Hematopoietic multipotent progenitor cell (in vitro differentiated cells): ENCODE measurements at regions not wholly inside any gene's neighbourhood (a gene's known extent, or its start where the extent isn't known, plus 50 kb on each side); places are given as distances from the start of the nearest gene placed in this dataset.

ENCODE experiments used
- DNase-seq, 3 donors: peaks; one replicate each; pipeline ENCODE4 v3.0.0-alpha.2; 2011 to 2015; ENCODE audit warnings: low read depth in 2 of 3, low spot score in 2 of 3

DNA sequence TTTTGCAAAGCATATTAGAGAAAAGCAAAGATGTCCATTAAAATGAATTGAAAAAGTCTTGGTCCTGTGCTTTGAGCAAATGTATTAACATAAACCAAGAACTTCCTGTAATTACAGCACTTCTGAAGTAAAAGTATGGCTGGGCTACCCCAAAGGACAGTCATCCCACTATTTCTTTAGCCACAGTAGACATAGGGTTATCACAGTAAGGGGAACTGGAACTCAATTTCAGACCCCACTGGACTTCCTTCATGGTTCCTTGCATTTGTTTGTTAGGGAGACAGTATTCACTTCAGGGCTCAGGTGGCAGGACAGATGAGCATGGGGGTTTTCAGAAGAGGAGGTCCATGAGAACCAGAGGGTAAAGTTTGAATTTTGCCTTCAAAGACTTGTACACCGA is 203.1 kb upstream of the PDE1C start:
- no peak for DNase-seq

DNA sequence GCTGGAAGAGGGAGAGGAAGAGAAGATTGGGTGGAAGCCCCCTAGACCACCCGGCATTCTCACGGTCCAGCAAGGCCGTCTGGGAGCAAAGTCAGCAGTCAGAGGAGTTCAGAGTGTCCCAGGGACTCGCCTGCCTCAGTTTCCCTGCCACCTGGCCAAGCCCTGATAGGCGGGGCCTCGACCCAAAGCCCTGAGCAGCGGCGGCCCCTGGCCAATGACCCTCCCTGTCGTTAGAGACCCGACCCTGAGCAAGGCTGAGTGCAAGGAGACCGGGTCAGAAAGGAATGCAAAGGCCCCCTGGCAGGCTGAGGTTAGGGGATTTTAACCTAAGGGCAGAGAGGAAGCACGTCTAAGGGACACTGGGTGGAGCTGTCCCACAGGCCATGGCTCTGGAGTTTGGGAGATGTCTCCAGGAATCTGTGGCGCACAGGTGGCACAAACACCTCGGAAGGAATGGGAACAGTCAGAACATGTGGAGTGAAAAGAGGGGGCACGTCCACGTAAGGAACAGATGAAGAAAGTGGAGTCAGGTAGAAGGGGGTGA is 196.8 kb upstream of the PDE1C start:
- DNase-seq = no peak

DNA sequence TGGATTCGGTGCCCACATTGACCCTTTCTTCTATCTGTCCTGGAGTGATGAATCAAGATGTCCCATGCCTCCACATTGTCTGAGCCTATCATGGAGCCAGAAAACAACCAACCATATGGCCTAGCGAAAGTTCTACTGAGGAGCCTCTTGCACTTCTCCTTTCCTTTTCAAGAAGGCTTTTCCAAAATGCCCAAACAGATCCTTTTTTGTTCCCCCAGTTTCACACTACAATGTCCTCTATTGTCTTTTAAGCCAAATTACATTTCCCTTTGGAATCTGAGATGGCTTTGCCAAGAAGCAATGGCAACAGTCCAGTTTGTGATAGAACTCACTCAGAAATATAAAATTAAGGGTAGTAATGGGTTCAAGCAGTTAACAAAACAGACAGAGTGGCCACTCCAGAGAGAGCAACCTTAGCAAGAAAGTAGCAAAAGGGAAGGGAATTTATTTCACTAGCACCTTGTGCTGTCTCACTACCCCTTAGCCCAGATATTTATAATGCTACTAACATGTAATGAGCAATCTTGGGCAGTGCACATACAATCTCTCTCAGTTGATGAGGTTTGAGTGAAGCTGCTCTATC is 194.6 kb upstream of the PDE1C start:
- no peak for DNase-seq

DNA sequence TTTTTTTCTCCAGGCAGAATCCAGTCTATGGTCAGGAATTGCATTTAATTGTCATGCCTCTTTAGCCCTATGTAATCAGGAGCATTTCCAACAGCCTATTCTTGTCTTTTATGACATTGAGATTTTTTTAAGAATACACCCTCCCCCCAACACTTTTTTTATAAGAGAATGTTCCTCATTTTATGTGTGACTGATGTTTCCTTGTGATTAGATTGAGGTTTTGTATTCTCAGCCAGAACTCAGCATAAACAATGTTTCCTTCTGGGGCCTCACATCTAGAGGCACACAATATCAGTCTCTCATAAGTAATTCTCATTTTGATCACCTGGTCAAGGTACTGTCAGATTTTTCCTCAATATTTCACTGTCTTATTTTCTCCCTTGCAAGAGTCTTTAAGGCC is 193.4 kb upstream of the PDE1C start:
- DNase-seq = peak in 2 of 3 donors; percentile 79 to 93

DNA sequence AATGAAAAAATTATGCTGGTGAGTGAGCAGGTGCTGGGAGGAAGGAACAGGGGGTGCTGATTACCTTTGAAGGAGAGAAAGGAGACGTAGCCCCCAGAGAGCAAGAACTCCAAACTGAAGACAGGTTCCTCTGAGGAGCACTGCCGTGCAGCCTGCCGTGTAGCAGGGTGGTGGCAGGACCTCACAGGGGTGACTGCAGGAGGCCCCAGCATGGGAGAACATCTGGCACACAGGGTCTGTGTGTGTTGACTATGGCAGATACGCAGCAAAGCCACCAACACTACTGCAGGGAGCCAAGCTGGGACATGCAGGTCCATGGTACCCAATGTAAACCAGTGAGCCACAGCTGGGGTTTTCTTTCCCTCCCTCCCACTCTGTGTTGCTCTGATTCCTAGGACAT is 192.1 kb upstream of the PDE1C start:
- DNase-seq = no peak

DNA sequence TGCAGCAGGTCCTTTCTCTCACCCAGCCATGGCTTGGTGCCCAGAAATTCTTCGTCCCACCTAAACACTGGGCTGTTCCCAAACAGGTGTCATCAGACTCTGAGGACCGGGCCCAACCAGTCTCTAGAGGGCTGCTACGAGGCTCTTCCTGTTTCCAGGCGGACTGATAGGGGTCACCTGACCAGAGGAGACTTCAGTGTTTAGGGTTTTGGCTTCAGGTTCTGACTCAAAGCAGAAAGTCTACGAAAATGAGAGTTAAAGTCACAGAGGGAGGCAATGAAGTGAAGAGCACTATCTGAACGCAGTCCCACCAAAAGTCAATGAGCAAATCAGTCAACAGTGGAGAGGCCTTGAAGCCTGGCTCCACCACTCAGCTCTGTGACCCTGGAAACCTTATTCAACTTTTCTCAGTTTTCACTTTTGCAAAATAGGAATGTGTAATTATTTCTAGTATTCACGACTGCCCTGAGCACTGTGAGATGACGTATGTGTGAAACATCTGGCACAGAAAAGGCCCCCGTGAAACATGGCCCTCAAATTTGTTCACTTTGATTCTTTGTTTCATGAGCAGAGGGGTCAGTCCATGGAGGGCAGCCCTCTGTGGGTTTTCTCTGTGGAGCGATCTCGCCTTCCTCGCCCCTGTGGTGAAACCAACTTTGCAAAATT is 189.9 kb upstream of the PDE1C start:
- no peak for DNase-seq

DNA sequence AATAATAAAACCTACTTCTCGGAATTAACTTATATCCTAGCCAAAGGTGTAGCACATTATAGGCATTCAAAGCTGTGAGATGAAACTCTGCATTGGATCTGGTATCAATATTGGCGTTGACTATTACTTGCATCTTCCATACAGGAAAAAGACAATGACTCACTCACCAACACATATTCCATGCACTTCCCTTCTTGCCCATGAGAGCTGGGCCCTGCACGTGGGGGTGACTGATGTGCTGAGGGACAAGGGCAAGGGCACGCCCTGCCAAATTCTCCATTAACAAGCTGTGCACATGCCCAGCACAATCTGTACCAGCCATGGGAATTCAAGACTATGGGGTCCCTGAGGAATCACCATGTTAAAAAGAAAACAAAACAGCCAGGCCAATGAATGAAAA is 188.1 kb upstream of the PDE1C start:
- no peak for DNase-seq

- no peak for DNase-seq
Measured at GRCh38 chr7:32257621-32258020, 187.4 kb upstream of the PDE1C start.

- no peak for DNase-seq
Measured at GRCh38 chr7:32256811-32257210, 186.6 kb upstream of the PDE1C start.

DNA sequence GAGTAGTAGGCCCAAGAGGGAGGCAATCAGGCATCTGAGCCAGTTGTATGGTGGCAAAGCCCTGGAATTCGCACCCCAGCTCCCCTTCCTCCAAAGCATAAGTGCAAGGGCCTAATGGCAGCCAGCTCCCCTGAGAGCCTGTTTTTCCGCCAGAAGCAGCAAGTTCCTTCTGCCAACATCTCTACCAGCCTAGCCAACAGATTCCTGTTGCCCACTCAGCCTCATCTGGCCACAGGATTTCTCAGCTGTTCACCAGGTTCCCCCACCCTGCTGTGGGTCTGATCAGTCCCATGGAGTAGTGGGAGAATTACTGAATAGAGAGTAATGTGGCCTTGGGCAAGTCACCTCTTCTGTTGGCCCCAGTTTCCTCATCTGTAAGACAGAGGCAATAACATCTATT is 186.2 kb upstream of the PDE1C start:
- DNase-seq = no peak

DNA sequence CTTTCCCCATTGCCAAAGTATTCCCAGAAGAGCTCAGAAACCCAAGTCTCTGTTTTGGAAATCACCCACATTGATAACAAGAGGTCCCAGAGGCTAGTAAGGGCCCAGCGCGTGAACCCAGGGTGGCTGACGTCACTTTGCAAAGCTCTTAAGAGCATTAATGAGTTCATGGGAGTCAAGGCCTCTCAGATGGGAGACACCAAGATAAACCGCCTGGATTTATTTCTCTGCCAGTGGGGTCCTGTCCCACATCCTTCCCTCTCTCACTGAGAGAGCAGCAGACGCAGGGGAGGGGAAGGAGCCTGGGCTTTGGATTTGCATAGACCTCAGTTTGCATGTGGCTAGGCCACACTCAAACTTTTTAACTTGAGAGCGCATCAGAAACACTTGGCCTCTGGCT is 184.8 kb upstream of the PDE1C start:
- DNase-seq = no peak

DNA sequence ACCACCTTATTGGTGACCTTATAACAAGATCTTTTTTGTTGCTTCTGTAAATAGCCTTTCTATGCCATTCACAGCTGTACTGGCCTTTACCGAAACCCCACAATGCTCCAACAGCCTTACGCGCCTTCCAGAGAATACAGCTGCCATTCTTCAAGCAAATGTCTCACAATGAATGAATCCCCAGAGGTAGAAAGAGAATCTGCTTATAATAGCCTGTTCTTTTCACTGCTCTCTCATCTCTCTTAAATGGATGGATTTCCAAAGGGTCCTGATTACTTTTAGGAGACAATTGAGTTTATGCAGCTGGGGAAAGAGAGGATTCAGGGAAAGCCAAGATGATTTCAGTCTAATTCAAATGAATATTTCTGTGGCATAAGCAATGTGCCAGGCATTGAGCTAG is 183.1 kb upstream of the PDE1C start:
- no peak for DNase-seq

GRCh38 chr7:32251659-32252058 is 181.5 kb upstream of the PDE1C start:
- no peak for DNase-seq

- DNase-seq = peak in 2 of 3 donors; percentile 40 to 76
Measured at GRCh38 chr7:32250471-32251260, 180.5 kb upstream of the PDE1C start.

DNA sequence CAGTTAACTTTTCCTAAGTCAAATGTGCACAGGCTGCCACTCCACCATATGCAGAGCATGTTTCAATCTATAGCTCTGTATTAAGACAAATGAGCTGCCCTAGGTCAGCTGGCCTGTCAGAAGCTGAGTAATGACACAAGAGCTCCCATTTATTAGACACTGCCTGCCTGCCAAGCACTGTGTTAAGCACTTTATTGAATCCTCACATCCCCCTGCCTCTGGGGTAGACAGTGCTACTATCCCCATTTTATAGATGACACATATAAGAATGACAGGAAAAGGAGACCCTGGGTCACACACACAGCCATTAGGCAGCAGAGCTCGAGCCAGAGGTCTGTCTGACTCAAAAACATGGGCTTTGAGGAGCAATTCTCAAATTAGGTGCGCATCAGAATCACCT is 179.8 kb upstream of the PDE1C start:
- DNase-seq = no peak

- no peak for DNase-seq
Measured at GRCh38 chr7:32248522-32248921, 178.3 kb upstream of the PDE1C start.

DNA sequence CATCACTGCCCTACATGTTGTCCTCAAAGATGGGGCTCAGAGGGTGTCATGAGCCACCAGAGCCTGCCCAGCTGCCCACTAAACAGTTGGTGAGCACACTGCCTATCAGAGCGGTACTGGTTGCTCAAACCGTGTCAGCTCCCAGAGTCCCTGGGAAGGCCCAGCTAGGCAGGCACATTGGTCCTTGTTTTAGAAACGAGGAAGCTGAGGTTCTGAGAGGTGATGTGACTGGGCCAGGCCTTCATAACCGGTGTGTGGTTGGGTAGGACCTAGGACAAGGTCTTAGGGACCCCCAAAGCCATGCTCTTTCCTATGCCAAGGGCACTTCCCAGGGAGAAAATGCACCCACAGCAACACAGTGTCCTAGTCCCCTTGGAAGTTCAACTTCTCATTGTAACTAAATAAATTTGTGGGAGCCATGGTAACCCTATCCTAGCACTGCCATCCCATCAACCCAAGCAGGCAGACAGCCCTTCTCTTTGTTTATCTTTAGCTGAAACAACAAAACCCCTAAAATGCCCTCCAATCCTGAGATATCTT is 174.7 kb upstream of the PDE1C start:
- no peak for DNase-seq

- no peak for DNase-seq
Measured at GRCh38 chr7:32243687-32244290, 173.6 kb upstream of the PDE1C start.

DNA sequence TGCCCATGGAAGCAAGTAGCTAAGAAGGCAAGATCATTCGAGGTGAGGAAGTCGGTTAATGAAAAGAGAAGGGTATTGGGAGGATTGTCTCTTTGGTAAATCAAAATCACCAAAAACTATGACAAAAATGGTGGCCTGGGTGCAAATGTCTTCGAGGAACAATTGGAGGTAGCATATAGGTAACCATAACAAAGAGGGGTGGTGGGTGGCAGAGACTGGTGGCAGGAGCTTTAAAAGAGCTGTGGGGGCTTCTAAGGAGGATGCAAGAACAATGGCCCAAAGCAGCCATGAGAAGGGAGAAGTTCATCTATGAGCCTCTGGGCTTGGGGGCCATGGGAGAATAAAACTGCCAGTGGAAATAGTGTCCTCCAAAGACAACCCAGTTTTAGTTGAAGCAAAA is 172.2 kb upstream of the PDE1C start:
- DNase-seq = no peak

DNA sequence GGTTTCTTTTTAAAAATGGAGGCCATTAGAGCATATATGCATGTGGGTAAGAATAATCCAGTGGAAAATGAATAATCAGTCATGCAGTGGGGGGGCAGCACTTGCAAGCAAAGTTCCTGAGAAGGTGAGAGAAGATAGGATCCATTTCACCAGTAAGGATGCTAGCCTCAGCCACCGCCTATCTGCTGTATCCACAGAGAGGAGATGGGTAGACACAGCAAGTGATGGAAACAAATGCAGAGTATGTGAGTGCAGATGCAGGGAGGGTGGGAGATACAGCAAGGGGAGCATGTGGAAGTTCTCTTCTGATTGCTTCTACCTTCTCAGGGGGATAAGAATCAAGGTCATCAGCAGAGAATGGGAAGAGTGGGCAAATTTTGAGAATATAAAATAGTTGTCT is 171.4 kb upstream of the PDE1C start:
- DNase-seq = no peak

DNA sequence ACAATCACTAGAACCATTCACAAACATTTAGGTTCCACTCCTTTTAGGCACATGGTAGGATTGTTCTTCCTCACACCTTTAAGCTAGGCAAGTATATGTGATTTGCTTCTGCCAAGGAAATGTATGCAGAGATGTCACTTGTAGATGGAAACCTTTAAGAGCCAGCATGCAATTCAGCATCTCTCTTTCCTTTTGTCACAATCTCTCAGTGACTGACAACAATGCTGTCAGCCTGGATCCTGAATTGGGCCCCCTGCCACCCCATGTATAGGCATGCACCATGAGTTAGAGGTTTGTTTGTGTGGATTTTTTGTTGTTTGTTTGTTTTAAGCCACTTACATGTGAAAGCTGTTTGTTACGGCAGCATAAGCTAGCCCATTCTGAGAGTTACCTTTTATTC is 169.6 kb upstream of the PDE1C start:
- no peak for DNase-seq
